HepG2 (cell line): ENCODE measurements at regions not wholly inside any gene's neighbourhood (a gene's known extent, or its start where the extent isn't known, plus 50 kb on each side); places are given as distances from the start of the nearest gene placed in this dataset.

ENCODE experiments used
- CHD4 ChIP-seq: fragments of 200-600 bp; sonication (generic); IDR thresholded peaks from 2 replicates; pipeline ENCODE4 v1.7.0; 2017; ENCODE audit warnings: mild to moderate bottlenecking, low read length, borderline replicate concordance
- CSRNP2 ChIP-seq: sonication (generic); formaldehyde crosslinking; conservative IDR thresholded peaks from 2 replicates; pipeline ENCODE4 v1.8.0; 2022; ENCODE audit warnings: low read depth, missing genetic modification reagents
- HNF4A ChIP-seq: sonication (generic); formaldehyde crosslinking; IDR thresholded peaks from 2 replicates; pipeline ENCODE4 v1.4.0; 2020; ENCODE audit warnings: missing genetic modification reagents
- IKZF5 ChIP-seq: IDR thresholded peaks from 2 replicates; pipeline ENCODE4 v1.6.1; 2018; ENCODE audit warnings: missing genetic modification reagents, mild to moderate bottlenecking, missing compliant biosample characterization
- KLF11 ChIP-seq: IDR thresholded peaks from 2 replicates; pipeline ENCODE4 v1.6.1; 2016; ENCODE audit warnings: missing compliant biosample characterization
- LCORL ChIP-seq, 2 experiments: fragments of 450-650 bp in 1 of 2; sonication (generic) in 1 of 2; formaldehyde crosslinking in 1 of 2; IDR thresholded peaks; 2 replicates each; pipeline versions ENCODE4 v1.5.0 to v1.6.1; 2017 to 2020; ENCODE audit warnings: antibody characterized with exemption in 1 of 2, missing genetic modification reagents in 1 of 2
- PHF8 ChIP-seq: sonication (generic); formaldehyde crosslinking; IDR thresholded peaks from 2 replicates; pipeline ENCODE4 v1.5.0; 2020; ENCODE audit warnings: missing genetic modification reagents
- PREB ChIP-seq: sonication (generic); formaldehyde crosslinking; IDR thresholded peaks from 2 replicates; pipeline ENCODE4 v1.4.0; 2020; ENCODE audit warnings: missing genetic modification reagents
- RFX1 ChIP-seq: fragments of 450-650 bp; IDR thresholded peaks from 2 replicates; pipeline ENCODE4 v1.6.1; 2017
- RORA ChIP-seq: sonication (generic); formaldehyde crosslinking; IDR thresholded peaks from 2 replicates; pipeline ENCODE4 v1.5.0; 2020; ENCODE audit warnings: mild to moderate bottlenecking, missing genetic modification reagents, moderate library complexity
- SALL1 ChIP-seq: sonication (generic); formaldehyde crosslinking; IDR thresholded peaks from 2 replicates; pipeline ENCODE4 v1.8.0; 2022; ENCODE audit warnings: mild to moderate bottlenecking, missing genetic modification reagents
- SATB2 ChIP-seq: sonication (generic); formaldehyde crosslinking; IDR thresholded peaks from 2 replicates; pipeline ENCODE4 v1.5.0; 2020; ENCODE audit warnings: missing genetic modification reagents
- STAT6 ChIP-seq: sonication (generic); formaldehyde crosslinking; IDR thresholded peaks from 2 replicates; pipeline ENCODE4 v1.4.0; 2020; ENCODE audit warnings: missing genetic modification reagents, mild to moderate bottlenecking, borderline replicate concordance
- TRIM24 ChIP-seq: sonication (generic); formaldehyde crosslinking; IDR thresholded peaks from 2 replicates; pipeline ENCODE4 v1.8.0; 2022; ENCODE audit warnings: mild to moderate bottlenecking, missing genetic modification reagents
- ZHX1 ChIP-seq: sonication (generic); formaldehyde crosslinking; IDR thresholded peaks from 2 replicates; pipeline ENCODE4 v1.8.1; 2022; ENCODE audit warnings: low read depth, mild to moderate bottlenecking, missing genetic modification reagents
- ZNF496 ChIP-seq: sonication (generic); formaldehyde crosslinking; IDR thresholded peaks from 2 replicates; pipeline ENCODE4 v1.8.1; 2023; ENCODE audit warnings: mild to moderate bottlenecking, moderate library complexity, missing genetic modification reagents; ENCODE audit not compliant: insufficient replicate concordance
- ZNF746 ChIP-seq: sonication (generic); formaldehyde crosslinking; IDR thresholded peaks from 2 replicates; pipeline ENCODE4 v1.8.0; 2022; ENCODE audit warnings: mild to moderate bottlenecking, missing genetic modification reagents
- ZNF879 ChIP-seq: sonication (generic); formaldehyde crosslinking; IDR thresholded peaks from 2 replicates; pipeline ENCODE4 v1.8.1; 2023; ENCODE audit warnings: missing genetic modification reagents
- ZSCAN22 ChIP-seq: sonication (generic); formaldehyde crosslinking; IDR thresholded peaks from 2 replicates; pipeline ENCODE4 v1.4.0; 2020; ENCODE audit warnings: mild to moderate bottlenecking, missing genetic modification reagents

GRCh38 chr3:145518639-145519038, 642.3 kb downstream of the PLOD2 start (continued):
- TF ChIP-seq CSRNP2 (no peak), ZNF879 (no peak), PREB (CRISPR knock-in tag) (no peak), STAT6 (no peak), CHD4 (no peak), IKZF5 (CRISPR knock-in tag) (peak; percentile 56; the same call in 1 of the 2 replicates), HNF4A (CRISPR knock-in tag) (peak; percentile 91), ZHX1 (CRISPR knock-in tag) (no peak), ZNF496 (no peak), LCORL (IDR thresholded peaks at IDR 0.05) (no peak), LCORL (CRISPR knock-in tag; IDR thresholded peaks at IDR 0.05) (0 out of 2 replicates have a peak, but pooled peaks have one; percentile 21), TRIM24 (CRISPR knock-in tag) (no peak), ZSCAN22 (no peak), ZNF746 (no peak), SALL1 (CRISPR knock-in tag) (peak; percentile 81), KLF11 (no peak), RORA (0 out of 2 replicates have a peak, but pooled peaks have one; percentile 86), PHF8 (CRISPR knock-in tag) (no peak), SATB2 (CRISPR knock-in tag) (no peak), RFX1 (no peak)
